ENCODE measurements at regions not wholly inside any gene's neighbourhood (a gene's known extent, or its start where the extent isn't known, plus 50 kb on each side); places are given as distances from the start of the nearest gene placed in this dataset.

GRCh38 chr12:93234641-93235040, 143.1 kb upstream of the NUDT4 start:
- TF ChIP-seq TAF1 (IDR thresholded peaks at IDR 0.05; ENCODE audit: low read depth) (no peak), POLR2AphosphoS5 (IDR thresholded peaks at IDR 0.05) (no peak), EZH2 (IDR thresholded peaks at IDR 0.05; ENCODE audit: borderline replicate concordance, insufficient read depth, low read length, poor library complexity, severe bottlenecking) (no peak), REST (IDR thresholded peaks at IDR 0.05; ENCODE audit: borderline replicate concordance) (no peak), SMC3 (conservative IDR thresholded peaks at IDR 0.05; ENCODE audit: poor library complexity) (no peak), MXI1 (conservative IDR thresholded peaks at IDR 0.05; ENCODE audit: poor library complexity, severe bottlenecking) (no peak), EP300 (conservative IDR thresholded peaks at IDR 0.05; ENCODE audit: poor library complexity, severe bottlenecking) (no peak)
- TF ChIP-seq, protein P1, sequence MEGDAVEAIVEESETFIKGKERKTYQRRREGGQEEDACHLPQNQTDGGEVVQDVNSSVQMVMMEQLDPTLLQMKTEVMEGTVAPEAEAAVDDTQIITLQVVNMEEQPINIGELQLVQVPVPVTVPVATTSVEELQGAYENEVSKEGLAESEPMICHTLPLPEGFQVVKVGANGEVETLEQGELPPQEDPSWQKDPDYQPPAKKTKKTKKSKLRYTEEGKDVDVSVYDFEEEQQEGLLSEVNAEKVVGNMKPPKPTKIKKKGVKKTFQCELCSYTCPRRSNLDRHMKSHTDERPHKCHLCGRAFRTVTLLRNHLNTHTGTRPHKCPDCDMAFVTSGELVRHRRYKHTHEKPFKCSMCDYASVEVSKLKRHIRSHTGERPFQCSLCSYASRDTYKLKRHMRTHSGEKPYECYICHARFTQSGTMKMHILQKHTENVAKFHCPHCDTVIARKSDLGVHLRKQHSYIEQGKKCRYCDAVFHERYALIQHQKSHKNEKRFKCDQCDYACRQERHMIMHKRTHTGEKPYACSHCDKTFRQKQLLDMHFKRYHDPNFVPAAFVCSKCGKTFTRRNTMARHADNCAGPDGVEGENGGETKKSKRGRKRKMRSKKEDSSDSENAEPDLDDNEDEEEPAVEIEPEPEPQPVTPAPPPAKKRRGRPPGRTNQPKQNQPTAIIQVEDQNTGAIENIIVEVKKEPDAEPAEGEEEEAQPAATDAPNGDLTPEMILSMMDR (IDR thresholded peaks at IDR 0.05; ENCODE audit: poor library complexity, severe bottlenecking) = no peak
- no peak overlapping the region for H3K4me3 ChIP-seq (ENCODE audit: low read length)

DNA sequence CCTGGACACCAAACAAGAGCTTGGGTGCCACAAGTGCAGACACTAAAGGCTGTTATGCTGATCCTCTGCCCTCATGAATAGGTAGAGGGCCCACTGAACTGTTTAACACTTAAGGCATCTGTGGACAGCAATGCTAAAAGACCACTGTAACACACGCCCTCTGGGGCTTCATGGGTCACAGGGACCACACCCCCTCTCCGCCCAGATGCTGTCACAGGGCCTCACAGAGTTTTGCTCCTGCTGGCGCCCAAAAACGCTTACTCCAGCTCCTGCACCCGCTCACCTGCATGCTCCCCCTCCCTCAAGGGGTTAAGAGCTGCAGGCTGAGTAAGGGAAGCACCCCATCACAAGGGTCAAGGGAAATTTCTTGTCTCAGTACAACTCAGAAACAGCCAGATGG, 141.8 kb upstream of the NUDT4 start:
- H4K20me1 ChIP-seq (ENCODE audit: insufficient read depth) = no peaks in the 10 kb centered on the region
- H3K27me3 ChIP-seq (ENCODE audit: insufficient read depth, low read depth, low read length) = no peaks in the 10 kb centered on the region
- no peak overlapping the region for H3K27ac ChIP-seq (ENCODE audit: low read length)
- no peak overlapping the region for H3K9ac ChIP-seq (ENCODE audit: low read length)
- H3K79me2 ChIP-seq (replicated peaks; ENCODE audit: insufficient read depth, low read length) = no peaks in the 10 kb centered on the region
- no peaks in the 10 kb centered on the region for H3F3A ChIP-seq (ENCODE audit: insufficient read depth, low read length, poor library complexity, severe bottlenecking)
- no peak overlapping the region for H2AFZ ChIP-seq (ENCODE audit: low read depth, low read length)
- no peaks in the 10 kb centered on the region for H3K36me3 ChIP-seq (ENCODE audit: insufficient read depth, low read length)
- H3K9me2 ChIP-seq (ENCODE audit: insufficient read depth, low read length) = no peaks in the 10 kb centered on the region
- no peak overlapping the region for H3K4me3 ChIP-seq (ENCODE audit: low read length)
- H3K4me2 ChIP-seq (ENCODE audit: low read length) = no peak overlapping the region
- no peak for TF ChIP-seq SMC3 (conservative IDR thresholded peaks at IDR 0.05; ENCODE audit: poor library complexity)
- no peak for TF ChIP-seq RAD21 (conservative IDR thresholded peaks at IDR 0.05)
- TF ChIP-seq MXI1 (conservative IDR thresholded peaks at IDR 0.05; ENCODE audit: poor library complexity, severe bottlenecking) = no peak
- TF ChIP-seq, protein P1 (IDR thresholded peaks at IDR 0.05; ENCODE audit: poor library complexity, severe bottlenecking) = no peak
- no peak for TF ChIP-seq TAF1 (IDR thresholded peaks at IDR 0.05; ENCODE audit: low read depth)
- no peak for TF ChIP-seq POLR2AphosphoS5 (IDR thresholded peaks at IDR 0.05)
- TF ChIP-seq EP300 (conservative IDR thresholded peaks at IDR 0.05; ENCODE audit: poor library complexity, severe bottlenecking) = no peak
- TF ChIP-seq EZH2 (IDR thresholded peaks at IDR 0.05; ENCODE audit: borderline replicate concordance, insufficient read depth, low read length, poor library complexity, severe bottlenecking) = no peak
- no peaks in the 10 kb centered on the region for H3K9me3 ChIP-seq (ENCODE audit: low read length)

More at GRCh38 chr12:93234641-93235040, 143.1 kb upstream of the NUDT4 start:
- Histone ChIP-seq H4K20me1 (ENCODE audit: insufficient read depth) (no peaks in the 10 kb centered on the region), H3K36me3 (ENCODE audit: insufficient read depth, low read length) (no peaks in the 10 kb centered on the region), H3K9me2 (ENCODE audit: insufficient read depth, low read length) (no peaks in the 10 kb centered on the region), H3K27me3 (ENCODE audit: insufficient read depth, low read depth, low read length) (no peaks in the 10 kb centered on the region), H3K27ac (ENCODE audit: low read length) (no peak overlapping the region), H3K4me2 (ENCODE audit: low read length) (no peak overlapping the region), H3K9me3 (ENCODE audit: low read length) (no peaks in the 10 kb centered on the region), H2AFZ (ENCODE audit: low read depth, low read length) (no peak overlapping the region), H3K9ac (ENCODE audit: low read length) (no peak overlapping the region), H3K79me2 (replicated peaks; ENCODE audit: insufficient read depth, low read length) (no peaks in the 10 kb centered on the region), H3F3A (ENCODE audit: insufficient read depth, low read length, poor library complexity, severe bottlenecking) (no peaks in the 10 kb centered on the region)

Measured in neural cell (in vitro differentiated cells).